ENCODE measurements at regions not wholly inside any gene's neighbourhood (a gene's known extent, or its start where the extent isn't known, plus 50 kb on each side); places are given as distances from the start of the nearest gene placed in this dataset.

DNA sequence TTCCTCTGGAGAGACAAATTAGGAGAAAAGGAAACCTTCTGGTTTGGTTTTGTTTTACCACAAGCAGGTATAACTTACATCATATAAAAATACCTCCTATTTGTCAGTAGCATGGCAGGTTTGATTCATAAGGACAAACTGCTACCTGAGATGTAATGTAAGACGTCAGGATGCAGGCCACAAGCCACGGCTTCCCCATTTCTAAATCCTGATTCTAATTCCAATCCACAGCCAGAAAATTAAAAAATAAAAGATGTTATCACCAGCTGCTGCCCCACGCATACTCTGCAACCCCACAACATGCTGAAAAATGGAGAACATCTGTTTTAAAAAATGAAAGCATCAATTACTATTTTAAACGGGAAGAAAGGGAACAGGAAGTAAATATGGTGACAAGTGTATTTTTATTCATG, 197.6 kb downstream of the BCL11A start:
- no TSS peak for BruUV-seq (replicated peaks)
- Histone ChIP-seq H3K9me3 (ENCODE audit: control insufficient read depth, insufficient read depth, low read depth, low read length) (no peaks in the 10 kb centered on the region), H3K36me3 (ENCODE audit: control insufficient read depth, insufficient read depth, low read length) (no peaks in the 10 kb centered on the region), H3K4me1 (ENCODE audit: control insufficient read depth, insufficient read depth, low read length) (no peaks in the 10 kb centered on the region), H3K4me3 (ENCODE audit: low read depth in 2 of 2, low read length in 2 of 2) (no peak overlapping the region), H3K27ac (ENCODE audit: low read length) (no peak overlapping the region), H3K27me3 (ENCODE audit: control insufficient read depth, insufficient read depth, low read length) (peaks cover 2% of the 10 kb centered on the region)
- intact Hi-C loops (cut with micrococcal nuclease; ENCODE audit: unreplicated experiment) (no loop called here), in situ Hi-C loops (cut with HindIII; ENCODE audit: low pct_unique_long_range_greater_than_20kb, low sequenced_read_pairs) (no loop called here)
- ATAC-seq, result no peak
- POLR2A ChIA-PET, result no interaction called here
- DNase-seq (ENCODE audit: low read depth, low spot score), result no peak
- CTCF ChIA-PET, result no interaction called here
- no peak for TF ChIP-seq TCF7L2 (IDR thresholded peaks at IDR 0.05; ENCODE audit: low read depth, low read length)
- TF ChIP-seq, protein P1, sequence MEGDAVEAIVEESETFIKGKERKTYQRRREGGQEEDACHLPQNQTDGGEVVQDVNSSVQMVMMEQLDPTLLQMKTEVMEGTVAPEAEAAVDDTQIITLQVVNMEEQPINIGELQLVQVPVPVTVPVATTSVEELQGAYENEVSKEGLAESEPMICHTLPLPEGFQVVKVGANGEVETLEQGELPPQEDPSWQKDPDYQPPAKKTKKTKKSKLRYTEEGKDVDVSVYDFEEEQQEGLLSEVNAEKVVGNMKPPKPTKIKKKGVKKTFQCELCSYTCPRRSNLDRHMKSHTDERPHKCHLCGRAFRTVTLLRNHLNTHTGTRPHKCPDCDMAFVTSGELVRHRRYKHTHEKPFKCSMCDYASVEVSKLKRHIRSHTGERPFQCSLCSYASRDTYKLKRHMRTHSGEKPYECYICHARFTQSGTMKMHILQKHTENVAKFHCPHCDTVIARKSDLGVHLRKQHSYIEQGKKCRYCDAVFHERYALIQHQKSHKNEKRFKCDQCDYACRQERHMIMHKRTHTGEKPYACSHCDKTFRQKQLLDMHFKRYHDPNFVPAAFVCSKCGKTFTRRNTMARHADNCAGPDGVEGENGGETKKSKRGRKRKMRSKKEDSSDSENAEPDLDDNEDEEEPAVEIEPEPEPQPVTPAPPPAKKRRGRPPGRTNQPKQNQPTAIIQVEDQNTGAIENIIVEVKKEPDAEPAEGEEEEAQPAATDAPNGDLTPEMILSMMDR (IDR thresholded peaks at IDR 0.05), result no peak

DNA sequence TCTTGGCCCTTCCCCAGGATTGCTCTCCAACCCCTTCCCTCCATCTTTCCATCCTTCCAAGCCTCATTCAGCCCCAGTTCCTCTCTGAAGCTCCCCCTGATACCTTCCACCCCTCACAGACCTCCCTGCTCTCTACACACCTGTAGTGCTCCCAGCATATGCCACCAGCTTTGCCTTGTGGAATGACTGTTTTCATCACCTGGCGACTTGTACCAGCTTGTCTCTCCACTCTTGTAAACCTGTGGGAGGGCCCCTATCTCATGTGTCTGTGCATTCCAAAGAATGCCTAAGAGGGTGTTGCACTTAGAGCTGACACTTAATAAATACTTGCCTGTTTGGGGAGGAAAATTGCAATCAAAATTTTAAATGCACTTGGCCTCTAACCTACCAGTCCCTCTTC, 198.7 kb downstream of the BCL11A start:
- no peak for DNase-seq (ENCODE audit: low read depth, low spot score)
- ChIA-PET CTCF (no interaction called here), POLR2A (no interaction called here)
- no peaks in the 10 kb centered on the region for H3K9me3 ChIP-seq (ENCODE audit: control insufficient read depth, insufficient read depth, low read depth, low read length)
- no peak overlapping the region for H3K27ac ChIP-seq (ENCODE audit: low read length)
- TF ChIP-seq, protein P1 (IDR thresholded peaks at IDR 0.05), result no peak
- no peaks in the 10 kb centered on the region for H3K36me3 ChIP-seq (ENCODE audit: control insufficient read depth, insufficient read depth, low read length)
- intact Hi-C loops (cut with micrococcal nuclease; ENCODE audit: unreplicated experiment), result no loop called here
- in situ Hi-C loops (cut with HindIII; ENCODE audit: low pct_unique_long_range_greater_than_20kb, low sequenced_read_pairs), result no loop called here
- no peaks in the 10 kb centered on the region for H3K4me1 ChIP-seq (ENCODE audit: control insufficient read depth, insufficient read depth, low read length)
- peaks cover 2% of the 10 kb centered on the region for H3K27me3 ChIP-seq (ENCODE audit: control insufficient read depth, insufficient read depth, low read length)
- H3K4me3 ChIP-seq (ENCODE audit: low read depth in 2 of 2, low read length in 2 of 2), result no peak overlapping the region
- no peak for ATAC-seq
- BruUV-seq (replicated peaks), result no TSS peak

DNA sequence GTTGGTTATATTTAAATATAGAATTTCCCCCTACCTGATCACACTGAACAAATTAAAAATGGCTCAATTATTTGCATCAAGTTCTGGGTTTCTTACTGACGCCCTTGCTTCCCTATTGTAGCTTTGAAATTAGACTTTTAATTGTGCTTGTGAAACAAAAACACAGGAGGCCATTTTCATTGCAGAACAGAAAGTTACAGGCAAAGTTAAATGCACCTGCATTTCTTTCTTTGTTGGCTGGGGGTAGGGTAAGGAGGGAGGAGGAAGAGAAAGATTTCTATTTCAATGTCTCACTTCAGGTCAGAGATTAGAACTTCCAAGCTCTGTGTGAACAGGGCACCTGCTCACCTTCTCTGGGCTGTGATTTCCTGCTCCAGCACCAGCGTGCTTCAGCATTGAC, 199.6 kb downstream of the BCL11A start:
- Histone ChIP-seq H3K4me1 (ENCODE audit: control insufficient read depth, insufficient read depth, low read length) (no peaks in the 10 kb centered on the region), H3K27ac (ENCODE audit: low read length) (no peak overlapping the region), H3K27me3 (ENCODE audit: control insufficient read depth, insufficient read depth, low read length) (peaks cover 2% of the 10 kb centered on the region), H3K4me3 (ENCODE audit: low read depth in 2 of 2, low read length in 2 of 2) (no peak overlapping the region), H3K9me3 (ENCODE audit: control insufficient read depth, insufficient read depth, low read depth, low read length) (no peaks in the 10 kb centered on the region), H3K36me3 (ENCODE audit: control insufficient read depth, insufficient read depth, low read length) (no peaks in the 10 kb centered on the region)
- ATAC-seq, result no peak
- DNase-seq (ENCODE audit: low read depth, low spot score), result no peak
- ChIA-PET CTCF (no interaction called here), POLR2A (no interaction called here)
- TF ChIP-seq, protein P2, sequence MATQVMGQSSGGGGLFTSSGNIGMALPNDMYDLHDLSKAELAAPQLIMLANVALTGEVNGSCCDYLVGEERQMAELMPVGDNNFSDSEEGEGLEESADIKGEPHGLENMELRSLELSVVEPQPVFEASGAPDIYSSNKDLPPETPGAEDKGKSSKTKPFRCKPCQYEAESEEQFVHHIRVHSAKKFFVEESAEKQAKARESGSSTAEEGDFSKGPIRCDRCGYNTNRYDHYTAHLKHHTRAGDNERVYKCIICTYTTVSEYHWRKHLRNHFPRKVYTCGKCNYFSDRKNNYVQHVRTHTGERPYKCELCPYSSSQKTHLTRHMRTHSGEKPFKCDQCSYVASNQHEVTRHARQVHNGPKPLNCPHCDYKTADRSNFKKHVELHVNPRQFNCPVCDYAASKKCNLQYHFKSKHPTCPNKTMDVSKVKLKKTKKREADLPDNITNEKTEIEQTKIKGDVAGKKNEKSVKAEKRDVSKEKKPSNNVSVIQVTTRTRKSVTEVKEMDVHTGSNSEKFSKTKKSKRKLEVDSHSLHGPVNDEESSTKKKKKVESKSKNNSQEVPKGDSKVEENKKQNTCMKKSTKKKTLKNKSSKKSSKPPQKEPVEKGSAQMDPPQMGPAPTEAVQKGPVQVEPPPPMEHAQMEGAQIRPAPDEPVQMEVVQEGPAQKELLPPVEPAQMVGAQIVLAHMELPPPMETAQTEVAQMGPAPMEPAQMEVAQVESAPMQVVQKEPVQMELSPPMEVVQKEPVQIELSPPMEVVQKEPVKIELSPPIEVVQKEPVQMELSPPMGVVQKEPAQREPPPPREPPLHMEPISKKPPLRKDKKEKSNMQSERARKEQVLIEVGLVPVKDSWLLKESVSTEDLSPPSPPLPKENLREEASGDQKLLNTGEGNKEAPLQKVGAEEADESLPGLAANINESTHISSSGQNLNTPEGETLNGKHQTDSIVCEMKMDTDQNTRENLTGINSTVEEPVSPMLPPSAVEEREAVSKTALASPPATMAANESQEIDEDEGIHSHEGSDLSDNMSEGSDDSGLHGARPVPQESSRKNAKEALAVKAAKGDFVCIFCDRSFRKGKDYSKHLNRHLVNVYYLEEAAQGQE (IDR thresholded peaks at IDR 0.05; ENCODE audit: insufficient read depth in 1 of 2, low read depth in 2 of 2, low read length in 1 of 2), result no peak
- TF ChIP-seq, protein P1 (IDR thresholded peaks at IDR 0.05), result no peak
- TF ChIP-seq POLR2AphosphoS5 (IDR thresholded peaks at IDR 0.05; ENCODE audit: low read depth, low read length), result no peak
- no peak for TF ChIP-seq SIN3A (IDR thresholded peaks at IDR 0.05; ENCODE audit: borderline replicate concordance, insufficient read depth, low read depth, low read length)
- TF ChIP-seq TCF7L2 (IDR thresholded peaks at IDR 0.05; ENCODE audit: low read depth, low read length), result no peak
- in situ Hi-C loops (cut with HindIII; ENCODE audit: low pct_unique_long_range_greater_than_20kb, low sequenced_read_pairs), result no loop called here
- no TSS peak for BruUV-seq (replicated peaks)
- intact Hi-C loops (cut with micrococcal nuclease; ENCODE audit: unreplicated experiment), result no loop called here
